Skeletal muscle satellite cell (primary cell): ENCODE measurements at regions not wholly inside any gene's neighbourhood (a gene's known extent, or its start where the extent isn't known, plus 50 kb on each side); places are given as distances from the start of the nearest gene placed in this dataset.

Experiments used
- H3K27me3 ChIP-seq: 2 replicates; pipeline ENCODE4 v1.7.0; 2013; ENCODE audit warnings: low read length; ENCODE audit not compliant: control insufficient read depth, insufficient read depth
- H3K36me3 ChIP-seq: 2 replicates; pipeline ENCODE4 v1.7.0; 2013; ENCODE audit warnings: mild to moderate bottlenecking, control low read depth, low read length; ENCODE audit not compliant: insufficient read depth
- H3K4me1 ChIP-seq: 2 replicates; pipeline ENCODE4 v1.7.0; 2013; ENCODE audit warnings: low read length; ENCODE audit not compliant: control insufficient read depth, insufficient read depth
- H3K4me2 ChIP-seq: 2 replicates; pipeline ENCODE4 v1.7.0; 2013; ENCODE audit warnings: mild to moderate bottlenecking, low read length
- H3K4me3 ChIP-seq: 2 replicates; pipeline ENCODE4 v1.7.0; 2013; ENCODE audit warnings: low read length
- H3K9ac ChIP-seq: 2 replicates; pipeline ENCODE4 v1.7.0; 2013; ENCODE audit warnings: mild to moderate bottlenecking, low read depth, low read length, moderate library complexity
- H3K9me3 ChIP-seq: replicated peaks from 2 replicates; pipeline ENCODE4 v1.7.0; 2013; ENCODE audit warnings: mild to moderate bottlenecking, control low read depth, low read length

- Histone ChIP-seq H3K4me3 (no peak overlapping the region), H3K9me3 (no peaks in the 10 kb centered on the region), H3K4me1 (peaks cover 29% of the 10 kb centered on the region), H3K27me3 (no peaks in the 10 kb centered on the region), H3K36me3 (no peaks in the 10 kb centered on the region), H3K4me2 (no peak overlapping the region), H3K9ac (no peak overlapping the region)
These were observed 349.3 kb upstream of the ACTBL2 start for GRCh38 chr5:57831932-57832331.

GRCh38 chr5:57831090-57831489 lies 348.5 kb upstream of the ACTBL2 start:
- no peak overlapping the region for H3K4me3 ChIP-seq

GRCh38 chr5:57828221-57828620 lies 345.6 kb upstream of the ACTBL2 start:
- Histone ChIP-seq H3K4me1 (peaks cover 35% of the 10 kb centered on the region), H3K9me3 (no peaks in the 10 kb centered on the region), H3K4me2 (no peak overlapping the region), H3K9ac (no peak overlapping the region), H3K36me3 (no peaks in the 10 kb centered on the region), H3K27me3 (no peaks in the 10 kb centered on the region), H3K4me3 (no peak overlapping the region)

More at GRCh38 chr5:57831090-57831489, 348.5 kb upstream of the ACTBL2 start:
- H3K4me1 ChIP-seq = peaks cover 23% of the 10 kb centered on the region
- no peaks in the 10 kb centered on the region for H3K36me3 ChIP-seq
- H3K9me3 ChIP-seq = no peaks in the 10 kb centered on the region
- H3K27me3 ChIP-seq = no peaks in the 10 kb centered on the region
- no peak overlapping the region for H3K4me2 ChIP-seq
- H3K9ac ChIP-seq = no peak overlapping the region

GRCh38 chr5:57825031-57825686 lies 342.5 kb upstream of the ACTBL2 start:
- Histone ChIP-seq H3K9me3 (no peaks in the 10 kb centered on the region), H3K4me3 (peak overlapping the region; percentile 6), H3K9ac (peak overlapping the region; percentile 73)

GRCh38 chr5:57824623-57825022 lies 342.0 kb upstream of the ACTBL2 start:
- peak overlapping the region; percentile 57 for H3K4me2 ChIP-seq
- peak overlapping the region; percentile 6 for H3K4me3 ChIP-seq
- no peaks in the 10 kb centered on the region for H3K27me3 ChIP-seq
- no peaks in the 10 kb centered on the region for H3K36me3 ChIP-seq
- no peaks in the 10 kb centered on the region for H3K9me3 ChIP-seq
- peaks cover 27% of the 10 kb centered on the region for H3K4me1 ChIP-seq
- H3K9ac ChIP-seq = peak overlapping the region; percentile 73

More at GRCh38 chr5:57825031-57825686, 342.5 kb upstream of the ACTBL2 start:
- H3K27me3 ChIP-seq = no peaks in the 10 kb centered on the region
- H3K4me2 ChIP-seq = peak overlapping the region; percentile 57
- peaks cover 27% of the 10 kb centered on the region for H3K4me1 ChIP-seq
- H3K36me3 ChIP-seq = no peaks in the 10 kb centered on the region

- no peak overlapping the region for H3K4me3 ChIP-seq
- H3K36me3 ChIP-seq = no peaks in the 10 kb centered on the region
- peak overlapping the region; percentile 57 for H3K4me2 ChIP-seq
- peaks cover 27% of the 10 kb centered on the region for H3K4me1 ChIP-seq
- H3K27me3 ChIP-seq = no peaks in the 10 kb centered on the region
- H3K9me3 ChIP-seq = no peaks in the 10 kb centered on the region
- H3K9ac ChIP-seq = peak overlapping the region; percentile 73
These were observed 341.4 kb upstream of the ACTBL2 start for GRCh38 chr5:57824047-57824446.

- H3K9me3 ChIP-seq = no peaks in the 10 kb centered on the region
- H3K4me3 ChIP-seq = no peak overlapping the region
- no peaks in the 10 kb centered on the region for H3K36me3 ChIP-seq
- H3K27me3 ChIP-seq = no peaks in the 10 kb centered on the region
- peaks cover 33% of the 10 kb centered on the region for H3K4me1 ChIP-seq
- no peak overlapping the region for H3K4me2 ChIP-seq
- H3K9ac ChIP-seq = no peak overlapping the region
These were observed 340.0 kb upstream of the ACTBL2 start for GRCh38 chr5:57822651-57823050.

GRCh38 chr5:57818397-57818796 lies 335.8 kb upstream of the ACTBL2 start:
- Histone ChIP-seq H3K4me1 (peaks cover 26% of the 10 kb centered on the region), H3K27me3 (no peaks in the 10 kb centered on the region), H3K9ac (no peak overlapping the region), H3K36me3 (no peaks in the 10 kb centered on the region), H3K4me3 (no peak overlapping the region), H3K9me3 (no peaks in the 10 kb centered on the region), H3K4me2 (no peak overlapping the region)

GRCh38 chr5:57817924-57818323 lies 335.3 kb upstream of the ACTBL2 start:
- Histone ChIP-seq H3K27me3 (no peaks in the 10 kb centered on the region), H3K36me3 (no peaks in the 10 kb centered on the region), H3K4me3 (no peak overlapping the region), H3K9me3 (no peaks in the 10 kb centered on the region), H3K4me1 (peaks cover 24% of the 10 kb centered on the region), H3K9ac (no peak overlapping the region), H3K4me2 (no peak overlapping the region)

- H3K4me2 ChIP-seq = no peak overlapping the region
- peak overlapping the region; percentile 15 for H3K9ac ChIP-seq
- no peaks in the 10 kb centered on the region for H3K27me3 ChIP-seq
- H3K4me1 ChIP-seq = peaks cover 29% of the 10 kb centered on the region
- no peaks in the 10 kb centered on the region for H3K9me3 ChIP-seq
- H3K4me3 ChIP-seq = no peak overlapping the region
- no peaks in the 10 kb centered on the region for H3K36me3 ChIP-seq
These were observed 334.4 kb upstream of the ACTBL2 start for GRCh38 chr5:57817001-57817453.

- Histone ChIP-seq H3K4me1 (peaks cover 31% of the 10 kb centered on the region), H3K4me2 (peak overlapping the region; percentile 11), H3K36me3 (no peaks in the 10 kb centered on the region), H3K9me3 (no peaks in the 10 kb centered on the region), H3K4me3 (no peak overlapping the region), H3K9ac (peak overlapping the region; percentile 43), H3K27me3 (no peaks in the 10 kb centered on the region)
These were observed 333.5 kb upstream of the ACTBL2 start for GRCh38 chr5:57816108-57816507.

- peaks cover 10% of the 10 kb centered on the region for H3K4me1 ChIP-seq
- no peaks in the 10 kb centered on the region for H3K36me3 ChIP-seq
- no peak overlapping the region for H3K4me3 ChIP-seq
- H3K27me3 ChIP-seq = no peaks in the 10 kb centered on the region
- no peak overlapping the region for H3K4me2 ChIP-seq
- H3K9ac ChIP-seq = no peak overlapping the region
- H3K9me3 ChIP-seq = no peaks in the 10 kb centered on the region
These were observed 323.1 kb upstream of the ACTBL2 start for GRCh38 chr5:57805732-57806131.
